H1 (cell line): ENCODE measurements at regions not wholly inside any gene's neighbourhood (a gene's known extent, or its start where the extent isn't known, plus 50 kb on each side); places are given as distances from the start of the nearest gene placed in this dataset.

Source experiments
- RNF2 ChIP-seq: fragments of 200-900, 300-1000 bp; sonication (generic); IDR thresholded peaks from 2 replicates; pipeline ENCODE4 v1.7.1; 2016; ENCODE audit warnings: borderline replicate concordance, low read depth, mild to moderate bottlenecking, antibody characterized with exemption, low read length; ENCODE audit not compliant: poor library complexity, severe bottlenecking; ENCODE audit errors: missing control alignments
- SUZ12 ChIP-seq: fragments of 200-600 bp; sonication (generic); IDR thresholded peaks from 2 replicates; pipeline ENCODE4 v1.6.1; 2012; ENCODE audit warnings: mild to moderate bottlenecking, inconsistent platforms, low read length, moderate library complexity, mixed read lengths
- TF ChIP-seq, protein P1 (sequence below): IDR thresholded peaks from 2 replicates; pipeline ENCODE4 v1.6.1; 2012; ENCODE audit warnings: low read length, inconsistent platforms
- TF ChIP-seq, protein P2 (sequence below): IDR thresholded peaks from 2 replicates; pipeline ENCODE4 v1.6.1; 2012; ENCODE audit warnings: inconsistent platforms

DNA sequence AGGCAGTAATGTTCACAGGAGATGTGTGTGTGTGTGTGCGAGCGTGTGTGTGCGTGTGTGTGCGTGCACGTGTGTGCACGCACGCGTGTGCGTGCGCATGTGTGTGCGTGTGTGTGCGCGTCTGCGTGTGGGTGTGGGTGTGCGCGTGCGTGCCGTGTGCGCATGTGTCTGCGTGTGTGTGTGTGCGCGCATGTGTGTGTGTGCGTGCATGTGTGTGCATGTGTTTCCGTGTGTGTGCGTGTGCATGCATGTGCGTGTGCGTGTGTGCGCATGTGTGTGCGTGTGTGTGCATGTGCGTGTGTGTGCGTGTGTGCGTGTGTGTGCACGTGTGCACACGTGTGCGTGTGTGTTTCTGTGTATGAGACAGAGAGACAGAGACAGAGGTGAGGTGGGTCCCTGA, 136.0 kb upstream of the CST7 start (continued):
- TF ChIP-seq, protein P1, sequence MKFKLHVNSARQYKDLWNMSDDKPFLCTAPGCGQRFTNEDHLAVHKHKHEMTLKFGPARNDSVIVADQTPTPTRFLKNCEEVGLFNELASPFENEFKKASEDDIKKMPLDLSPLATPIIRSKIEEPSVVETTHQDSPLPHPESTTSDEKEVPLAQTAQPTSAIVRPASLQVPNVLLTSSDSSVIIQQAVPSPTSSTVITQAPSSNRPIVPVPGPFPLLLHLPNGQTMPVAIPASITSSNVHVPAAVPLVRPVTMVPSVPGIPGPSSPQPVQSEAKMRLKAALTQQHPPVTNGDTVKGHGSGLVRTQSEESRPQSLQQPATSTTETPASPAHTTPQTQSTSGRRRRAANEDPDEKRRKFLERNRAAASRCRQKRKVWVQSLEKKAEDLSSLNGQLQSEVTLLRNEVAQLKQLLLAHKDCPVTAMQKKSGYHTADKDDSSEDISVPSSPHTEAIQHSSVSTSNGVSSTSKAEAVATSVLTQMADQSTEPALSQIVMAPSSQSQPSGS: no peak
- TF ChIP-seq SUZ12: no peak
- TF ChIP-seq, protein P2, sequence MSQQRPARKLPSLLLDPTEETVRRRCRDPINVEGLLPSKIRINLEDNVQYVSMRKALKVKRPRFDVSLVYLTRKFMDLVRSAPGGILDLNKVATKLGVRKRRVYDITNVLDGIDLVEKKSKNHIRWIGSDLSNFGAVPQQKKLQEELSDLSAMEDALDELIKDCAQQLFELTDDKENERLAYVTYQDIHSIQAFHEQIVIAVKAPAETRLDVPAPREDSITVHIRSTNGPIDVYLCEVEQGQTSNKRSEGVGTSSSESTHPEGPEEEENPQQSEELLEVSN: no peak
- TF ChIP-seq RNF2: no peak
